ENCODE measurements at regions not wholly inside any gene's neighbourhood (a gene's known extent, or its start where the extent isn't known, plus 50 kb on each side); places are given as distances from the start of the nearest gene placed in this dataset.

DNA sequence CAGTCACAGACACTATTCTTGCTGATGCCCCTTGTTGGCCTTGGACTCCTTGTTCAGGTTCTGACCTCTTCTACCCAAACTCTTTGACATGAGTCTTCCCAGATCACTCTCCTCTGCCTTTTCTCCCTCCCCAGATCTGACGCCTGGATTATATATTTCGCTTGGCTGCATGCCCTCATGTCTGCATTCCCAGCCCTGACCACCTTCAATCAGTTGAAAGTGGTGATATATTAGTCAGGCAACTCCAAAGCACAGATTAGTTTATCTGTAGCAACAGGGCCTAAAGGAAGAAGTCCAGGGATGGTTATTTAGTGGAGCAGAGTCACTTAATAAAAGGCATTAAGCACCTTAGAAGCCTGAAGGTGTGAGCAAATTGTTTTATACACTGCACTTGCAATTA is 110.0 kb upstream of the GUCA2B start:
- no peak overlapping the region for H3K4me2 ChIP-seq (ENCODE audit: low read depth, low read length, poor library complexity, severe bottlenecking)
- no peaks in the 10 kb centered on the region for H3K36me3 ChIP-seq (ENCODE audit: insufficient read depth, low read length)
- H3K9ac ChIP-seq (ENCODE audit: low read depth, low read length, poor library complexity, severe bottlenecking): no peak overlapping the region
- no peaks in the 10 kb centered on the region for H3F3A ChIP-seq (ENCODE audit: low read depth)
- H3K4me1 ChIP-seq (ENCODE audit: insufficient read depth, low read length, poor library complexity, severe bottlenecking): no peaks in the 10 kb centered on the region
- no peak overlapping the region for H3K4me3 ChIP-seq (ENCODE audit: low read length, poor library complexity, severe bottlenecking)
- H3K9me3 ChIP-seq (ENCODE audit: insufficient read depth, low read depth, low read length): no peaks in the 10 kb centered on the region
- TF ChIP-seq EZH2phosphoT487 (IDR thresholded peaks at IDR 0.05; ENCODE audit: borderline replicate concordance): no peak
- no peak for TF ChIP-seq CTCF (conservative IDR thresholded peaks at IDR 0.05; ENCODE audit: low read length)
- no peaks in the 10 kb centered on the region for H3K79me2 ChIP-seq (ENCODE audit: insufficient read depth, low read length)
- no peak overlapping the region for H2AFZ ChIP-seq (ENCODE audit: low read length)
- no peaks in the 10 kb centered on the region for H3K9me2 ChIP-seq (replicated peaks; ENCODE audit: low read depth, low read length)
- H3K27me3 ChIP-seq (ENCODE audit: insufficient read depth, low read length, poor library complexity, severe bottlenecking): no peaks in the 10 kb centered on the region
- H4K20me1 ChIP-seq (ENCODE audit: insufficient read depth, low read length, poor library complexity, severe bottlenecking): no peaks in the 10 kb centered on the region

GRCh38 chr1:42041031-42041430 is 112.2 kb upstream of the GUCA2B start:
- Histone ChIP-seq H3K79me2 (ENCODE audit: insufficient read depth, low read length) (no peaks in the 10 kb centered on the region), H4K20me1 (ENCODE audit: insufficient read depth, low read length, poor library complexity, severe bottlenecking) (no peaks in the 10 kb centered on the region), H3K4me3 (ENCODE audit: low read length, poor library complexity, severe bottlenecking) (no peak overlapping the region), H3K27me3 (ENCODE audit: insufficient read depth, low read length, poor library complexity, severe bottlenecking) (no peaks in the 10 kb centered on the region), H3F3A (ENCODE audit: low read depth) (no peaks in the 10 kb centered on the region), H3K36me3 (ENCODE audit: insufficient read depth, low read length) (no peaks in the 10 kb centered on the region), H3K9me2 (replicated peaks; ENCODE audit: low read depth, low read length) (no peaks in the 10 kb centered on the region), H3K9me3 (ENCODE audit: insufficient read depth, low read depth, low read length) (no peaks in the 10 kb centered on the region), H2AFZ (ENCODE audit: low read length) (no peak overlapping the region), H3K4me2 (ENCODE audit: low read depth, low read length, poor library complexity, severe bottlenecking) (no peak overlapping the region), H3K4me1 (ENCODE audit: insufficient read depth, low read length, poor library complexity, severe bottlenecking) (peaks cover 6% of the 10 kb centered on the region), H3K9ac (ENCODE audit: low read depth, low read length, poor library complexity, severe bottlenecking) (no peak overlapping the region)
- no peak for TF ChIP-seq EZH2phosphoT487 (IDR thresholded peaks at IDR 0.05; ENCODE audit: borderline replicate concordance)
- TF ChIP-seq CTCF (conservative IDR thresholded peaks at IDR 0.05; ENCODE audit: low read length): no peak

DNA sequence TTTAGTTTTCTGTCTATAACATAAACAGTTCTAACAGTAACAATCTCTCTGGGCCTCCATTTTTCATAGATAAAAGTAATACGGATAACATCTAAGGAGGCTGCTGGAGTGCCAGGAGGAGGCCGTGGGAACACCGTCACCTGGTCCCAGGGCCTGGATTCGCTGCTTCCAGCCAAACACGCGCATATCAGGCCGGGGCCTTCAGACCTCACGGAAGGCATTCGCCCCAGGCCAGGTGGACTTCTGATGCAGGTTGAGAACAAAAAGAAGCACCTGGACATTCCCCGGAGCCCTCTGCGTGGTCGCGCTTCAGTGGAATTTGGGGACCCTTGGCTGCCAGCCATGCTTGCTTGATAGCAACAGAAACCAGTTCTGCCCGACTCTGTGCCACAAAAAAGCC is 113.1 kb upstream of the GUCA2B start:
- Histone ChIP-seq H3K27me3 (ENCODE audit: insufficient read depth, low read length, poor library complexity, severe bottlenecking) (no peaks in the 10 kb centered on the region), H3K4me3 (ENCODE audit: low read length, poor library complexity, severe bottlenecking) (no peak overlapping the region), H3K9ac (ENCODE audit: low read depth, low read length, poor library complexity, severe bottlenecking) (no peak overlapping the region), H2AFZ (ENCODE audit: low read length) (no peak overlapping the region), H4K20me1 (ENCODE audit: insufficient read depth, low read length, poor library complexity, severe bottlenecking) (no peaks in the 10 kb centered on the region), H3K9me3 (ENCODE audit: insufficient read depth, low read depth, low read length) (no peaks in the 10 kb centered on the region), H3K79me2 (ENCODE audit: insufficient read depth, low read length) (no peaks in the 10 kb centered on the region), H3K36me3 (ENCODE audit: insufficient read depth, low read length) (no peaks in the 10 kb centered on the region), H3K4me2 (ENCODE audit: low read depth, low read length, poor library complexity, severe bottlenecking) (no peak overlapping the region), H3F3A (ENCODE audit: low read depth) (no peaks in the 10 kb centered on the region), H3K4me1 (ENCODE audit: insufficient read depth, low read length, poor library complexity, severe bottlenecking) (peaks cover 6% of the 10 kb centered on the region), H3K9me2 (replicated peaks; ENCODE audit: low read depth, low read length) (no peaks in the 10 kb centered on the region)
- no peak for TF ChIP-seq CTCF (conservative IDR thresholded peaks at IDR 0.05; ENCODE audit: low read length)
- TF ChIP-seq EZH2phosphoT487 (IDR thresholded peaks at IDR 0.05; ENCODE audit: borderline replicate concordance): no peak

Data from Loucy (cell line).